ENCODE measurements at regions not wholly inside any gene's neighbourhood (a gene's known extent, or its start where the extent isn't known, plus 50 kb on each side); places are given as distances from the start of the nearest gene placed in this dataset.

DNA sequence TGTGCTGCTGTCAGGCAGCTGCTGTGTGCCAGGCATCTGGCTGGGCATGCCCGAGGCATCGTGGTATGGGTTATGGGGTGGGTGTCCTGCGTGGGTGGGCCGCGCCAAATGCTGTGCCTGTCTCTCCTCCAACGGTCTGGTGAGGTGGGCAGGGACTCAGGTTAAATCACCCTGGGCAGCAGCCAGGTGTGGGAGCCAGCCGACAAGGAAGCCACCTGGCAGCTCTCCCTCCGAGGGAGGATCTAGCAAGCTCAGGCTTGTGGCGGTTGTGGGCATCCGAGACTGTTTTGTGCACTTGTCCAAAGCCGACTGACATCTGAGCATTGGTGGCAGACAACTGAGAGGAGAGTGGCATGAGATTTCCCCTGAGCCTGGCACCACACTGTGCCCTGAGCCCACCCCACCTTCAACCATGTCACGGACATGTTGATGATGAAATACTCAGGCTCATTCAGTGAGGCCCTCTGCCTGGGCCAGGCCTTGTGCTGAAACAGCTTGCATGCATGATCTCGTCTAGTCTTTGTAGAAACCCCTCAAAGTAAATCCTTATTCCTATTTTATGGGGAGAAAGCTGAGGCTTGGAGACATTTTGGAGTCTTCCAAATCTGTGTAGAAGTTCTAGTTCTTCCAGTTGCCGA lies 181.8 kb upstream of the MYL2 start:
- no peak for DNase-seq

DNA sequence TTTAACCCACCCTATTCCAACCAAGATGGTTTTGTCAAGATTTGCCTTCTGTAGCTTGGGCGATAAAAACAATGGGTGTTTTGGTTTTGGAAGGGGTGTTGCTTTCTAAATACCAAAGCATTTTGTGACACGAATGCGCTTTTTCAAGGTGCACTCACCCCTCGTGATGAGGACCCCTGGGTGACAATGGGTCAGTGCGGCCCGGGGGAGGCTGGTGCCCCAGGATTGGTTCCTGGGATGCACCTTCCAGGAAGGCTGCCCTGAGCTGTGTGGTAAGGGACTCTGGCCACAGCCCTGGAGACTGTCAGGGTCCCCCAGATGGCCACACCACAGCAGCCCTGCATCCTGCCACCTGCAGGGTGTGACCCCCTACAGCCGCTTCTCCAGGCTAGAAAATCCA lies 180.6 kb upstream of the MYL2 start:
- no peak for DNase-seq

- DNase-seq = no peak
Observed at GRCh38 chr12:111100554-111100953, 180.2 kb upstream of the MYL2 start.

DNA sequence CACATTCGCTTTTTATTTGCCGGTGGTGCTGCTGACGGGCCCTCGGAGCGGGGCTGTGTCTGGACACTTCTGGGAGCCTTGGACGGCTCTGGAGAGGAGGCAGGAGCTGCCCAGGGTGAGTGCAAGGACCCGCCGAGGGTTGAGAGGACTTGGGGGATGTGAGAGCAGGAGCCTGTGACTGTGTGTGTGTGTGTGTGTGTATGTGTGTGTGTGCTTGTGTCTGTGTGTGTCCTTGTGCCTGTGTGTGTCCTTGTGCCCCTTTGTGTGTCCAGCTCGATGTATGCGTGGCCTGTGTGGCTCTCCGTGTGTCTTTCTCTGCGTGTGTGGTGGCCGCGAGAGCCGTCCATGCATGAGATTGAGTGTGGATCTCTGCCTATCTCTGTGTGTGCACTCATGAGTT lies 179.6 kb upstream of the MYL2 start:
- DNase-seq = no peak

- no peak for DNase-seq
Observed at GRCh38 chr12:111099186-111099585, 178.8 kb upstream of the MYL2 start.

DNA sequence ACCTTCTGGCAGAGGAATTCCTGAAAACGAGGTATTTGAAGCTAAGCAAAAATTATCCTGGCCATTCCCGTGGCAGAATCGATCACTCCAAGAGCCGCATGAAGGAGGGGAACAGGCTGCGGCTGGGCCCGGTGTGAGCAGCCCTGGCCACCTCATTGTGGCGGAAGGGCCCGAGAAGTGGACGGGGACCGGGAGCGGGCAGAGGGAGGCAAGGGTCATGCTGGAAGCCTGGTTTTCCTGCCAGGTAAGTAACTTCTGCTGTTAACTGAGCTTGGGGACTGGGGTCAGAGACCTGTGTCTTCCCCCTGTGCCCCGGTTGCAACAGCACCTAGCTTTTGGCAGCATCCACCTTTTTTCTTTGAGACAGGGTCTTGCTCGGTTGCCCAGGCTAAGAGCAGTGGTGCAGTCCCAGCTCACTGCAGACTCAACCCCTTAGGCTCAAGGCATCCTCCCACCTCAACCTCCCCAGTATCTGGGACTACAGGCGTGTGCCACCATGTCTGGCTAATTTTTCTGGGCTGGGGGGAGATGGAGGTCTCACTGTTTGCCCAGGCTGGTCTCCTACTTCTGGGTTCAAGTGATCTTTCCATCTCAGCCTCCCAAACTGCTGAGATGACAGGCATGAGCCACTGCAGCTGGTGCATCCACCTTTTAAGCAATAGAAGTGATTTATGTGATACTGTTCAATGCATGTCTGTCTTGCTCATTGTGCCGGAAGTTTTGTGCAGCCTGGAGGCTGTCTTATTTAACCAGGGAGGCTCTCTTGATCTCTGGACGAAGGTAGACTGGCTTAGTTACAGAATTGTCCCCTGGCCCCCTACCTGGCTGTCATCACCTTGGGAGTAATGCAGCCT lies 174.0 kb upstream of the MYL2 start:
- no peak for DNase-seq

- peak; percentile 26 for DNase-seq
Observed at GRCh38 chr12:111093428-111094142, 173.2 kb upstream of the MYL2 start.

DNA sequence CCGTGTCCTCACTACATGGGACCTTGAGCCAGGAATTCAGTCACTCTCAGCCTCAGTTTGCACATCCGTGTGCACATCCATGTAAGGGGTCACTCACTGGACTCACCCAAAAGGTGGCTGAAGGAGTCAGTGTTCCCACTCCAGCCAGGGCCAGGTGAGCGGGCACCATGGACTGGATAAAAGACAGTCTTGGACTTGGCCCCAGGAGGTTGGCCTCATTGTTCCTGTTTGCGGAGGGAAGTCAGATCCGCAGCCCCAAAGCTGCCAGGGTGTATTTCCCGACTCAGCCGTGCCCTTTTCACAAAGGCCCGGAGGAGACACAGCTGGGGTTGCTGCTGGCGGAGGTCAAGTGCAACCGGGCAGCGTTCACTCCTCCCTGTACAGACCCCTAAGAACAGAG lies 170.7 kb upstream of the MYL2 start:
- no peak for DNase-seq

DNA sequence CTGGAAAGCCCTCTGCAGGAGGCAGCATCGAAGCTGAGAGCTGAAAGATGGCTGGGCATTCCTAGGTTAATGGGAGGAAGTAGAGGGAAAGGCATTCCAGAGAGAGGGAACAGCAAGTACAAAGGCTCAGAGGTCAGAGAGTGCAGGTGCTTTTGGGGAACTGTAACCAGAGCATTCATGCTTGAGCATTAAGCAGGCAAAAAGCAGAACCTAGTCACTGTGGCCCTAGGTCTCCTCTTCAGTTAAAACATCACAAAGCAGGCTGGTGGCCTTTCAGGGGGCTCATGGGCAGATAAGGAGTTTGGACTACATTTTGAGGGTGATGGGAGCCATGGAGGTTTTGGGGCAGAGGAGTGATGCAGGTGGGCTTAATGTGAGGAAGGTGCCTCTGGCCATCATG lies 169.2 kb upstream of the MYL2 start:
- no peak for DNase-seq

DNA sequence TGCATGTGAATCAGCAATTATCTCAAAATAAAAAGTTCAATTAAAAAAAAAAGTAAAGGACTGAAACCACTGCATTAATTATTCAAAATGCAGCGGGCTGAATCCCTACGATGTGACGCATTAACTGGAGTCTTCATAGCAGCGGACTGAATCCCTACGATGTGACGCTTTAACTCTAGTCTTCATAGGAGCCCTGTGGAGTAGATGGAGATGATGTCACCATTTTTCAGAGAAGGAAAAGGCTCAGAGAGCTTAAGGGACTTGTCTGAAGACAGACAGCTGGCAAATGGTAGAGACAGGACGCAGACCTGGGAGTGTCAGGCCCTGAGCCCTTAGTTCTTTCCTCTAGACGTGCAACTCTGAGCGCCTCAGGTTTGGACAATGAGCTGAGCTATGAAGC lies 168.0 kb upstream of the MYL2 start:
- no peak for DNase-seq

GRCh38 chr12:111086947-111087700 lies 166.7 kb upstream of the MYL2 start:
- DNase-seq = no peak

GRCh38 chr12:111085096-111085495 lies 164.7 kb upstream of the MYL2 start:
- no peak for DNase-seq

DNA sequence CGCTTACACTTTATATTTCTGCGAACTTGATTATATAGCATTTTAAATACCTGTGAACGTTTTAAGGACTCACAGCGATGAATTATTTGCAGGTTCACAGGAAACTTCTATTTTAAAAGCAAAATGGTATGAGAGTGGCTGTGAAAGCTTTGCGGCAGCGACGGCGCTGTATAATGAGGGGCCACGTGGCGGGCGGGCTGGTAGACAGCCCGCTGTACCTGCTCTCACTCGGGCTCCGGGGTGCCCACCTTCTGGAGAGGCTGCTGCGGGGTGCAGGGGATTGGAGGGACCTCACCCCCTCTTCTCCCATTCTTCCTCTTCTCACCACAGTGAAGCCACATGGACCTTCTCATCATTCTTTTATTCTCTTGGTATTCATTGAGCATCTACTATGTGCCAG lies 164.2 kb upstream of the MYL2 start:
- DNase-seq = no peak

DNA sequence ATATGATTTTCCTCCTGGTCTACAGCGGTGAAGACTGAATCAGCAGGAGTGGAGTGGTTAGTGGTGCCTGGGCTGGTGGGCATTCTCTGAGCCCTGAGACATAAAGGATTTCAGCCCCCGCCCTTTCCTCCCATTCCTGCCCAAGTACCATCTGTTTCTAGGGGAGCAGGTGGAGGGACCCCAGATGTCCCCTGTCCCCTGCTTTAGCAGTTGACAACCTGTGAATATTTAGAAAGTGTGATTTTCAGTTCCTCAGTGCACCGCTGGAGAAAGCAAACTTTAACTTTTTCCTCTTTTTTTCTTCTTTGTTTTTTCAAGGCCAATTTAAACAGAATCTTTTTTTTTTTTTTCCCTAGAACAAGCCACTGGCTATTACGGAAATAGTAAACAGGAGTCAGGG lies 163.8 kb upstream of the MYL2 start:
- DNase-seq = no peak

DNA sequence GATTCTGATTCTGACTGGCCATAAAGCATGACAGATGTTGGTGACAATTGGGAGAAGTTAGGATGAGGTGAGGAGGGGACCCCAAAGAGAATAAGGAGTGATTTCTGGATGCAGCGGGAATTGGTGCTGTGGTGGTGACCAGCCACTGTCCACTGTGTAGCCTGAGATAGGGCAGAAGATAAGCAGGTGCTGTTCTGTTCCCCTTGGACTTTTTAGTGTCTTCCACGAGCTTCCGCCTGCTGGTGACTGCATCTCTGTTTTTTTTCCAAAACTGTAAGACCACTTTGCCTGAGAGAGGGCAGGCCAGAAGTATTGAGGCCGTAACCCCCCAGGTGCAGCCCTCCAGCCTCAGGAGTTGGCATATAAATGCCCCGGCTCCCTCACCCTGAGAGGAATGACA lies 161.2 kb upstream of the MYL2 start:
- DNase-seq = no peak

DNA sequence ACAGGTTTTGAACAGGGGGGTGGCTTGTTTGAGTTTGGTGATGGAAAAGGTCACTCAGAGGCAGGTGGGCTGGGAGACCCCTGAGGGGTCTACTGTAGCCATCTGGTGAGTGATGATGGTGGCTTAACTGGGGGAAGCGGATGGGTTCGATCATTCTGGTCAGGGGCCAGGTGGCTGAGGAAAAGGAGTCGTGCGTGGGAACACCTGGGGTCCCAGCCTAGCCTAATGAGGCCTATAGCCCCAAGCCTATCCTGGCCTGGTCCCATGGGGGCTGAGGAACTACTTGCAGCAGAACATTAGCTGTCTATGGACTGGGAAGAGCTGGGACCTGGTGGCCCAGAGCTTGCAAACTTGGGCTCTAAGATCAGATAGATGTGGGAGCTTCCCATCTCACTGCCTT lies 158.4 kb upstream of the MYL2 start:
- DNase-seq = no peak

GRCh38 chr12:111076611-111077451 lies 156.5 kb upstream of the MYL2 start:
- no peak for DNase-seq

DNA sequence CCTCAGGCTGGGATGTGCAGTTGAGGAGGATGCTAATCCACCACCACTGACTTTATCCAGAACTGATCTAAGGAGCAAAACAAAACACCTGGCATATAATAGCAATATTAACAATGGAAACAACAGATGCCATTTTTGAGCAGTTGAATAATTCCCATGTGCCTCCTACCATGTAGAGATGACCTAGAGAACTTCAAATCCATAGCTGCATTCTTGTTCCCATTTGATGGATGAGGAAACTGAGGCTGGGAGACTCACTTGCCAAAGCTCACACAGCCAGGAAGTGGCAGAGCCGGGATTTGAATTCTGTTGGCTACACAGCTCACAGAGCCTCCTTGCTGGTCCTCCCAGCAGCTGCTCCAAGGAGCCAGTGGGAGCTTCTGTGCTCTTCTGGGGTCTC lies 155.8 kb upstream of the MYL2 start:
- no peak for DNase-seq

DNA sequence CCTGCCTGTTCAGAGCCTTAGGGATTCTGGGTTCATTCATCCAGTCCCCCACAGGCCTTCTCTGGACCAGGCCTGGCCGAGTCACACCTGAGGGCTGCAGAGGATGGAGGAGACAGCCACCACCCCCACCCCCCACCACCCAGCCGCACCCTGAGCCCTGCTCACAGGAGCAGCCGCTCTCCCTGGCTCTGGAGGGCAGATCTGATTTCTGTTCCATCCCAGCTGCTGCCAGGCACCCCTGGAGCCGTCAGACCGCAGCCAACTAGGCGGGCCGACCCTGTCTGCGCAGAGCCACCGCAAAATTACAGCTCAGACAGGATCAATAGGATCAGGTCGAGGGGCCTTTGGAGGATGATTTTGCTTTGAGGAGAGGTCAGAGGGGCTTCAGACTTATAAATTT lies 154.6 kb upstream of the MYL2 start:
- DNase-seq = no peak

DNA sequence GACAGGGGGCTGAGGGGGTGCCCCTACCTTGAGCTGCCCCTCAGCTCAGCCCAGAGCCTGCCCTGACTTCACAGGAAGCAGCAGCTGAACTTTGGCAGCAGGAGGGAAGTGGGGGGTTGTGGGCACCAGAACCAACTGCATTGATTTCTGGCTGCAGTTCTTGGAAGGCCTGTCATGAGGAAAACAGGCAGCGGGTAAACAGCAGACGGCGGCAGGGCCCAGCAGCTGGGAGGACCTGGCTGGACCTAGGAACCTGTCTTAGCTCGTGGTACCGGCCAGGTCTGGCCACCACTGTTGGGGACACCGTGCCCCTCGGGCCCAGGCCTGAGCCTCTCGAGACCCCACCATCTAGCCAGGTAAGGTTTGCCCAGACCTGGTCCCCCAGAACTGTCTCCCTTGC lies 154.2 kb upstream of the MYL2 start:
- no peak for DNase-seq

DNA sequence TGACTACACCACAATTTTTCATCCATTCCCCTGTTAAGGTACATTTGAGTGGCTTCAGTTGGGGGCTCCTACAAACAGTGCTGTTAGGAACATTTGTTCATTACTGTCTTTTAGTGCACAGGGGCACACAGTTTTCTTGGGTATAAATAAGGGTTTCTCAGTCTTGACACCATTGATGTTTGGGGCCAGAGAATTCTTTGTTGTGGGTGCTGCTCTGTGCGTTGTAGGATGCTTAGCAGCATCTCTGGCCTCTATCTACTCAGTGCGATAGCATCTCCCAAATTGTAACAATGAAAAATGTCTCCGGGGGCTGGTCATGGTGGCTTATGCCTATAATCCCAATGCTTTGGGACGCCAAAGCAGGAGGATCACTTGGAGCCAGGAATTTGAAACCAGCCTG lies 153.0 kb upstream of the MYL2 start:
- DNase-seq = no peak

DNA sequence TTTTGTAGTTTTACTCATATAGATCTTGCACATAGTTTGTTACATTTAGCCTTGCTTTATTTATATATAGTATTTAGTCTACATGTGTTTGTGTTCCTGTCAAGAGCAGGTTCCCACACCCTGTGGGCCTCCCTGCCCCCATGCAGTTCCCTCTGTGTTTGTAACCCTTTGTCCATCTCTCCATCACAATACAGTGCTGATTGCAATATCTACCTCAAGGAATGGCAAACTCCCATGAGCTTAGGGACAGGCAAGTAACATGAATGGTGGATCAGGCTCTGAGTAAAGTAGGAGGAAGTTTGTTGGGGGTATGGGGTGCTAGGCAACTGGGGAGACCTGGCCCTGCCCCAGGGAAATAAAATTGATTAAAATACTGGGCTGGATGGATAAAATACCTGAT lies 151.9 kb upstream of the MYL2 start:
- DNase-seq = no peak

All from CD4-positive, alpha-beta T cell treated with Interleukin-12 subunit alpha and Interleukin-12 subunit beta, for 1 hour (primary cell).